ENCODE measurements at regions not wholly inside any gene's neighbourhood (a gene's known extent, or its start where the extent isn't known, plus 50 kb on each side); places are given as distances from the start of the nearest gene placed in this dataset.

GRCh38 chr7:9582824-9583223 lies 1149.4 kb downstream of the NXPH1 start (continued):
- TF ChIP-seq ERG (CRISPR knock-in tag; IDR thresholded peaks at IDR 0.05) = no peak
- no peak for TF ChIP-seq PRRX2 (CRISPR knock-in tag; IDR thresholded peaks at IDR 0.05)
- TF ChIP-seq MLX (CRISPR knock-in tag; IDR thresholded peaks at IDR 0.05) = no peak
- TF ChIP-seq SOX15 (CRISPR knock-in tag; IDR thresholded peaks at IDR 0.05) = no peak
- TF ChIP-seq AFF4 (CRISPR knock-in tag; IDR thresholded peaks at IDR 0.05; ENCODE audit: borderline replicate concordance) = no peak
- TF ChIP-seq GTF2I (CRISPR knock-in tag; conservative IDR thresholded peaks at IDR 0.05) = no peak

GRCh38 chr7:9598411-9598810 lies 1165.0 kb downstream of the NXPH1 start:
- CTCF ChIA-PET = no interaction called here
- DNase-seq (ENCODE audit: low spot score) (no peak), ATAC-seq (no peak)
- POLR2A ChIA-PET = no interaction called here
- no peaks in the 10 kb centered on the region for H3K27me3 Mint-ChIP-seq (ENCODE audit: low read depth)
- H3K27ac Mint-ChIP-seq = no peak overlapping the region
- no peaks in the 10 kb centered on the region for H3K4me1 Mint-ChIP-seq
- H3K4me3 Mint-ChIP-seq = no peak overlapping the region
- H3K9me3 Mint-ChIP-seq = peaks cover 3% of the 10 kb centered on the region; the same call in 1 of the 2 replicates
- TF ChIP-seq CREB1 (CRISPR knock-in tag; IDR thresholded peaks at IDR 0.05) = no peak
- no peak for TF ChIP-seq SP1 (CRISPR knock-in tag; conservative IDR thresholded peaks at IDR 0.05)
- TF ChIP-seq ZNF121 (CRISPR knock-in tag; IDR thresholded peaks at IDR 0.05) = no peak
- no peaks in the 10 kb centered on the region for H3K36me3 Mint-ChIP-seq

GRCh38 chr7:9600974-9601373 lies 1167.6 kb downstream of the NXPH1 start:
- no peak for TF ChIP-seq SOX15 (CRISPR knock-in tag; IDR thresholded peaks at IDR 0.05)
- TF ChIP-seq CTCF (IDR thresholded peaks at IDR 0.05) = 0 out of 2 replicates have a peak, but pooled peaks have one; percentile 44
- H3K27me3 Mint-ChIP-seq (ENCODE audit: low read depth) = no peaks in the 10 kb centered on the region
- no peak overlapping the region for H3K4me3 Mint-ChIP-seq
- no peaks in the 10 kb centered on the region for H3K4me1 Mint-ChIP-seq
- peak; percentile 74 for ATAC-seq
- no peaks in the 10 kb centered on the region for H3K36me3 Mint-ChIP-seq
- H3K9me3 Mint-ChIP-seq = no peaks in the 10 kb centered on the region; the same call in 1 of the 2 replicates
- ChIA-PET POLR2A (no interaction called here), CTCF (interaction anchor here (1.0 to 1.1 kb wide), 2 partner anchors 8 to 20 kb away, joined by 4 to 5 read pairs; no protein-coding TSS in a partner anchor)
- peak; percentile 46 for DNase-seq (ENCODE audit: low spot score)
- H3K27ac Mint-ChIP-seq = no peak overlapping the region

GRCh38 chr7:9603291-9603690 lies 1169.9 kb downstream of the NXPH1 start:
- H3K4me1 Mint-ChIP-seq = no peaks in the 10 kb centered on the region
- no peak for DNase-seq (ENCODE audit: low spot score)
- no peaks in the 10 kb centered on the region for H3K27me3 Mint-ChIP-seq (ENCODE audit: low read depth)
- POLR2A ChIA-PET = no interaction called here
- H3K27ac Mint-ChIP-seq = no peak overlapping the region
- TF ChIP-seq ZNF219 (CRISPR knock-in tag; IDR thresholded peaks at IDR 0.05; ENCODE audit: borderline replicate concordance) (no peak), SOX15 (CRISPR knock-in tag; IDR thresholded peaks at IDR 0.05) (no peak), ZNF532 (CRISPR knock-in tag; IDR thresholded peaks at IDR 0.05; ENCODE audit: borderline replicate concordance) (no peak), FOXK1 (CRISPR knock-in tag; IDR thresholded peaks at IDR 0.05) (no peak)
- no peaks in the 10 kb centered on the region for H3K9me3 Mint-ChIP-seq
- no peaks in the 10 kb centered on the region for H3K36me3 Mint-ChIP-seq
- no peak for ATAC-seq
- CTCF ChIA-PET = no interaction called here
- no peak overlapping the region for H3K4me3 Mint-ChIP-seq

Data from WTC11 (cell line).